HG03280 (cell line): ENCODE measurements at regions not wholly inside any gene's neighbourhood (a gene's known extent, or its start where the extent isn't known, plus 50 kb on each side); places are given as distances from the start of the nearest gene placed in this dataset.

ENCODE experiments used
- ATAC-seq: cut with Tn5 transposase; IDR thresholded peaks from one replicate; pipeline ENCODE4 v1.9.1; 2021; ENCODE audit warnings: mild to moderate bottlenecking, moderate library complexity; ENCODE audit not compliant: unreplicated experiment

DNA sequence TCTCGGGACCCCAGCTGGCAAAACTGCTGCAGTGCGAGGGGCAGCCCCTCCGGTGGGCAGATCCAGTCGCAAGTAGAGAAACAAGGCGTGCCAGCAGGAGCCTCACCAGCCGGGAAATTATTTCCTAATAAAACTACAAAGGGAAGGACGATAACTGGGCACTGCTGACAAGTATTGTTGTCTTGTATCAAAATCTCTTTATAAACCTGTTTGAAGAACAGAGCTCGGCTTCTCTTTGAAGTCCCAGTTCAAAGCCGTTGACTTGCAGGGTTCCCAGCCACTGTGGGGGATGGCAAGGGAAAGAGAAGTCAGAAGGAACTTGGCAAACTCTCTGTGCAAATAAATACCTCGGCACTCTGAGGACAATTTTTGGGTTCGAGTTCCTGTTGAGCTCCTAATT, 504.5 kb downstream of the CD83 start:
- no peak for ATAC-seq

DNA sequence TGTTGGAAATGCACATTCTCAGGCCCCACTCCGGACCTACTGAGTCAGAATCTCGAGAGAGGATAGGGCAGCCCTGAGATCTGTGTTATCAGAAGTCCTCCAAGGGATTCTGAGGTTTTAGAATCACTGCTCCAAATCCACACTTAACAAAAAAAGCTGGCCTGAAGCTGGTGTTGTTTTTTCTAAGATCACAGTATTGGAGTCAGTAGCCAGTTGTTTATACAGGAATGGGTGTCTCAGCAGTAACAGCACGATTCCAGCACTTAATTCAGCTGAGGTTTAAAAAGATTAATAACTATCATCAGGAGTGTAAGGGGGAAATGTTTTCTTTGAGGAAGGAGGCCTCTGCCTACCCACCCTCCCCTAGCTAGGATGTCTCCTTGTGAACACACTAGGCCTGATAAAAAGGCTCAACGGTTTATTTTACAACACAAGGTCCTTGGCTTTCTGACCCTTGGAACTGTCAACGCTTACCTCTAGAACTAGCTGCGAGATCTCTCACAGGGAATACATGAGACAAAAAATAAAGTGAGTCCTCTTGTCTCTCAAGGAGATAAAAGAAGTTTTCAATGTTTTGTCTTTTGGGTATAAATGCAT, 505.4 kb downstream of the CD83 start:
- no peak for ATAC-seq

DNA sequence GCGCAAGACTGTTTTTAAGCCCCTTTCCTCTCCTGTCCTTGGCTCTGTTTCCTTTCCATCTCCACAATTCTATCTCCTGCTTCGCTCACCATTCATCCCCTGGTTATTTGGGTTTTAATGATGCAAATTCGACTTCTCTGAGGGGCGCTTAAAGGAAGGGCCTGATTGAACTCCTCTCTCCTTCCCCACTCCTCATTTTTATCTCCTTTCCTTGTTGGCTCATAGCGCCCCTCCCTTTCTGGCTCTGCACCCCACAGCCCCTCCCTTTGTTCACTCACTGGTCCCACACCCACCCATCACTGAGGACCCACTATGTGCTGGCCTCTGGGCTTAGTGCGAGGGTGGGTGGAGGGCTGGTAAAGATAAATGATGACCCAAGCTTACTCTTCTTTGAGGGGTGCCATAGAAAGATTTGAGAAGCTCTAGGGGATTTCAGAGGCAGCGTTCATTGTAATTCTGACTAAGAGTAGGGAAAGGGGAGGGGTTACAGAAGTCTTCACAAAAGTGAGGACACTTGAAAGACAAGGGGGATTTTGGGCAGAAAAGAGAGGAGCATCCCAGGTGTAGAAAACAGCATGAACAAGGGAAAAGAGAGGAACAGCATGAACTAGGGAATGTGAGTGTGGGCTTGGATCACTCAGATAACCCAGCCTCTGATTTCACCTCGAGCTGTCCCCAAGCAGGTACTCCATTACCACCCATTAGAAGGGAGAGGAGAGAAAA, 507.8 kb downstream of the CD83 start:
- no peak for ATAC-seq

DNA sequence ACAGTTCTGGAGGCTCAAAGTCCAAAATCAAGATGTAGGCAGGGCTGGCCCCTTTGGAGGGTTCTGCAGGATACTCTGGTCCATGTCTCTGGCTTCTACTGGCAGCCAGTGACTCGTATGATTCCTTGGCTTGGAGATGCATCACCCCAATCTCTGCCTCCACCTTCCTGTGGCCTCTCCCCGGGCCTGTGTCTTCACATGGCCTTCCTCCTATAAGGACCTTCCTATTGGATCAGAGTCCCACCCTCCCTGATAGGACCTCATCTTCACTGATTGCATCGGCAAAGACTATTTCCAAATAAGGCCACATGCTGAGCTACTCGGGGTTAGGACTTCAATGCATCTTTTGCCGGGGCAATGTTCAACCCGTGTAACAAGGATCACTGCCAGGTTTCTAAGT, 509.0 kb downstream of the CD83 start:
- ATAC-seq = no peak

DNA sequence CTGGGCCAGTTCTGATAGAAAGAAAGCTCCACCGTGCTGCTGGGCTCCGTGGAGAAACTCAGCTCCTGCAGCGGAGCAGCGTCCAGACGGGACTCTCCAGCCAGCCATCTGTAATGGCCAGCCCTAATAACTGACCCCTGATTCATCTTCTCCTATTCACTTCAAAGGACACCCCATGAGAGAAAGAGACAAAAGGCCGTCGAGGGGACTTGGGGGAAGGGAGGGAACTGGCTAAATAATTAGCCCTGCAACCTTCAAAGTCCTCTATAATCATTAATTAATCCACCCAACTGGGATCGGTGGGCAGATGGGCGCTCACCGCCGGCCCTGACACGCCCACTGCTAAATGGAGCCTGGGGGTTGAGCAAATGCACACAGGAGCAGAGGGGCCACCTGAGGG, 512.4 kb downstream of the CD83 start:
- no peak for ATAC-seq

DNA sequence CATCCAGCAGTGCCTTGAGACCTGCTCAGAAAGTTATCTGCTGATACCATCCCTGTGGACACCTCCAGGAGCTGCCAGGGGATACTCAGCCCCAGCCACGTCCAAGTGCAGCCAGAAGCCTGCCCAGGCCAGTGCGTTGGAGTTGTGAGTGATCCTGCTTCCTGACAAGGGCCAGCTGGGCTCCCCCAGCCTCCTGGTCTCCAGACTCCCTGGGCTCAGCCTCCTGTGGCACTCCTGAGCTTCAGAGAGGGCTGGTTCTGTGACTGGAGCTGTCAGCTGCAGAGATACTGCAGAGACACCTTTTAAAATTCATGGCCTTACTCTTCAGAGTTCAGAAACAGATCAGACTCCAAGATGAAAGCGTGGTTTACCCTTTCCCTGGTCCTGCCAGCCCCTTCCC, 515.9 kb downstream of the CD83 start:
- ATAC-seq = no peak

DNA sequence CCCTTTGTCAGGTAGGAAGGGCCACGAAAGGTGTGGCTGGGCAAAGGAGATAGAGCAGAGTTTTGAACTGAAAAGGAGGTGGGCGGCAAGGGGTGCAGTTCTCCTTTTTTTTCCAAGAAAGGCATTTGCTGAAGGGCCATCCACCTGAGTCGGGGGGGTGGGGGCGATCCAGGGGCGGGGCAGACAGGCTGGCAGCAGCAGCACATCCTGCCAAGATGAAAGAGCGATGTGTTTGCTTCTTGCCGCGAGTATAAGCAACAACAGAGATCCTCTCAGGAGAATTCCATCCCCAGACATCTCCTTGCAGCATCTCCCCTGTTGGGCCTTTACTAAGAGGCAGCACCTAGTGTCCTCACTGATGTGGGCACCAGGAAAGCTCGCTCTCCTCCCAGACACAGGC, 516.5 kb downstream of the CD83 start:
- no peak for ATAC-seq

DNA sequence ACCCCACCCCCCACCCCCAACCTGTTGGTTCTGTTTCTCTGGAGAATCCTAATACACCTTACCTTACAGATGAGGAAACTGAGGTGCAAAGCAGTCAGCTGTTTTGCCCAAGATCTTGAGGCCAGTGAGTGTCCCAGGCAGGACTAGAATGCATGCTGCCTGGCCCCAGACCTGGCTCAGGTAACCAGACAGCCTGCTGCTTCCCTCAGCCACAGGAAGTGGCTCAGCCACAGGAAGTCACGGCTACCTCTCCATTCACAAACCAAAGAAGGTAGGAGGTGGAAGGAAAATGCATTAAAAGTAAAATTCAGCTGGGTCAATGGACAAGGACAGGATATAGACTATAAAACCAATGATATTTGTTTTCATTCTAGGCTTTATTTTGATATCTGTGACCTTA, 517.6 kb downstream of the CD83 start:
- ATAC-seq = no peak

DNA sequence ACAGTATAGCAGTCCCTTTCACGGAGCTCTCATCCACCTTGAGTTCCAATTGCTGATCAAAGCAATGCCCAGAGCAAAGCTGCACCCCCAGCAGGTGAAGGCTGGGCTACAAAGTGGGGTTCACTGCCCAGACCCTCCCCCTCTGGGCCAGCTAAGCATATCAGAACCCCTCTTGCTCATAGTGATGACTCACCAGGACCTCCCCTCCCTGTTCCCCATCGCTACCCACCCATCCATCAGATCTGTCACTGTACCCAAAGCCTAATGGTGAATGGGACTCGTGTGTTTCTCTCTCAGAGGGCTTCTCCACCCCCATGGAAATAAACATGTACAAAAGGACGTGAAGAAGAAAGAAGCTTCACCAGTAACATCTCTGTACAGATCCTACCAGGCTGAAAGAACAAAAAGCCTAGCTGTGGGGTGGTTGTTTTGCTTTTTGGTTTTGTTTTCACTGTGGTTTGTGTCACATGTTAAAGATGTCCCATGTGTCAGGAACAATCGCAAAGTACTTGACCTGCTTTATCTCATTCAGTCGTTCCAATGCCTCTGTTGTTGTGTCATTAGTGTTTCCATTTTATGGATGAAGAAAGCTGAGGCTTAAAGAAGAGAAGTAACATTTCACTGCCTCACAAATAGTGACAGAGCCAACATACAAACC, 518.5 kb downstream of the CD83 start:
- ATAC-seq = peak; percentile 45

DNA sequence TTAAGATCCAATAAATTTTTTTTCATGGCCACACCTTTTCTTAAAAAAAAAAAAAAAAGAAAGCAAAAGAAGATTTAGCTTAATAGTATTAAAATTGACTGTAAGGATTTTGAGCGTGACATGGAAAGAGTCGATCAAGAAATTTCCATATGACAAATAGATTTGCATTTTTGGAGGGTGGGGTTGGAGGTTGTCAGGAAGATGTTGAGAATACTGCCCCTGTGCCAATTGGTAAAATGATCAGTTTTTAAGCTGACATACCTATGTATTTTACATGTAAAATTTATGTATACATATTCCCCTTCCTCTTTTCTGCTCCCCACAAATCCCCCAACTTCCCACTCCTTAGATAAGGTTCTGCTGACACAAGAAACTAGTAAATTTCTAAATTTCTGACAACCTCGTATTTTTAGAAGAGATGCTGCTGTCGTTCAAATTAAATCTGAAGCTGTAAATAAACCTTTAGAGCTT, 520.9 kb downstream of the CD83 start:
- no peak for ATAC-seq

DNA sequence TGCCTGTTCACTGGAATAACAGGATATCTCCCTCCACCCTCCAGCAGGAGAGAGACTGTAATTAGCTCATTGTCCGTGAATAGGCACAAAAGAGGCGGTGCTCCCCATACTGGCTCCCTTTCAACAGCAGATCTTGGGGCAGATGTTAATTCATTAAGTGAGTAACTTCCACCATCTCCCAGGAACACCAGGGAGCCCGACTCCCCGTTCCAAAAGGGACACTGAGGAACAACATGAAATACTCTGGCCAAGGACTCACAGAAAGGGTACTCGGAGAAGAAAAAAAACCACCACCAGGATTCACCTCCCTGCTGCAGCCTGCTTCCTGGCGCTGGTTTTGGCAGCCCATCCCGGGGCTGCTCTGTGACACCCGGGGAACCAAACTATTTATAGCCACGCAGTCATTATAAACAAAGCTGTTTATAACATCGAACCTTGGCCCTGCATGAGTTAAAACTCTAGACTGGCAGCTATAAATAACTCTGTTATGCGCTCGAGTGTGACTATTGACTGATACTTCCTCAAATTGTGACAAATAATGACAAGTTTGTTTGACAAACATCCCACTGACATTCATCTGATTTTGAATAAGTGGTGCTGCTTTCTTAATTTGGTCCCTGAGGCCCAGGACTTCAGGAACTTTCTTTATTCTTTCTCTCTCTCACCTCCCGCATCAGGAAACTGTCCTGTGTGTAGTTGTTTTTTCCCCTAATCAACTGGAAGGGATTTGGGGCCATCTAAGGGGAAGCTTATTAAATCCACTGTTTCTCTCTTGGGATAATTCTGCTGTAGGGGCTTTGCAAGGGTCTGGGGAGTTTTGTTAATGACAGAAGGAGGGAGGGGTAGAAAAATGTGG, 521.6 kb downstream of the CD83 start:
- no peak for ATAC-seq

DNA sequence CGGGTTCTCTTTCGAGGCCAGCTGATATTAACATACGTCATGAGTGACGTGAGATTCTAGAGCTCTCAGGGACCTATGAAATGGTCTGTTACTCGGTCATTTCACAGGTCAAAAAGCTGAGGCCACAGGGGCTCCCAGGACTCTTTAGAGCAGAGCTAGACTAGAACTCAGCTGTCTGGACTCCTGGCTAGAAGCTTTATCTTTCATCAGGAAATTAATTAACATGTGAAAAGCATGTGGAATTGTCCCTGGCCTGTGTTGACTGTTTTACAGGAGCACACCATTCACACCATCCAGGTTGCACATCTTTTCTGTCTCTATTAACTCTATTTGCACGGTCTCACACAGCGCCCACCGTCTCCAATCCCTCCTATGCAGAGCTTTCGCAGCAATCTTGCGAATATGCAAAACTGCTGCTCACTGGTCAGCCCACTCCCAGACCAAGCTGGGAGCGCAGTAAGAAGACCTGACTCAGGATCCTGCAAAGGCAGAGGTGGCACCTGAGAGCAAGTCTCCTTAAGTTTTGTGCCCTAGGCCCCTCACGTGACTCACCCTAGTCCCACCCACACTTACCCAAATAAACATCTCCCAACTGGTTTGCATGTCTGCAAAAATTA, 522.5 kb downstream of the CD83 start:
- no peak for ATAC-seq

DNA sequence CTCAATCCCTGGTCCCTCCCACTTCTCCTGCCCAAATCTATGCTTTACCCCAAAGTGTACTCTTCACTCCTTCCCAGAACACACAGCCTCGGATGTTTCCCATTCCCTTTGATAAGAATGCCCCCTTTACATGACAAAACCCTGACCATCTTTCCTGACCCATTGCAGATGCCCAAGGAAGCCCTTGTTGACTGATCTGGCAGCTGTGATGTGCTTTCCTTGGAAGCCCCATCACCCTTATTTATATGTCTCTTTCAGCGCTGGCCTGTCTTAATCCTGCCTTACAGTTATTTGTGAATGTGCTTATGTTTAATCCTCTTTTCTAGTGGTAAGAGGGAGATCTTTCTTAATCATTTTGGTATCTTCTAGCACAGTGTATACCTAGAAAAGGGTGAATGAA, 523.1 kb downstream of the CD83 start:
- no peak for ATAC-seq

DNA sequence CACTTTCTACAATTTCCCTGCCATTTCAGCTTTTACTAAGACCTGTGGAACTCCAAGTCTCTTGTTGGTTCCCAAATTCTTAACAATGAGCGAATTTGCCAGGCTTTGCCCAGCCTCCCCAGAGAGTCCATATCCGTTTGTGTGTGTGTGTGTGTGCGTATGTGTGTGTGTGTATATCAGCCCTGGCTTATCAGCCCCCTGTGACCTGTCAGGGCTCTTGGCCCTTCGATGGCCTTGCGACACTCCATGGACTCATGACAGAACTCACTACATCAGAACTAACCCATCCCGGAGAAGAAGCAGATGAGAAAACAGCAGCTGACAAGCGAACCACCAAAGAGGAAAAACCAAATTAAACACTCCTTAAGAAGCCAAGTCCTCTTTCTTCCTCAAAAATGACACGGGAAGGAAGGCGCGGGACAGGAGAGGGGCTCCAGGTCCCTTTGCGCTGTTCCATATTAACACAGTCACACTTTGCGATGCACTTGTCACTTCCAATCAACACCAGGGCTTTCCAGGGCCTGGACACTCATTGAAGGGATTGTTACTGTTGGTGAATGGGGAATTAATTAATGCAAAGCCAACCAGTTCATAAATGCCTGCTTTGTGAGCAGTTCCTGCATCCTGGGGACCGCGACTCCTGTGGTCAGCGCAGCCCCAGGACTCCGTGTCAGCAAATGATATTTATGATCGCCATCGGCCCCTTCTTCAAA, 524.0 kb downstream of the CD83 start:
- ATAC-seq = no peak

DNA sequence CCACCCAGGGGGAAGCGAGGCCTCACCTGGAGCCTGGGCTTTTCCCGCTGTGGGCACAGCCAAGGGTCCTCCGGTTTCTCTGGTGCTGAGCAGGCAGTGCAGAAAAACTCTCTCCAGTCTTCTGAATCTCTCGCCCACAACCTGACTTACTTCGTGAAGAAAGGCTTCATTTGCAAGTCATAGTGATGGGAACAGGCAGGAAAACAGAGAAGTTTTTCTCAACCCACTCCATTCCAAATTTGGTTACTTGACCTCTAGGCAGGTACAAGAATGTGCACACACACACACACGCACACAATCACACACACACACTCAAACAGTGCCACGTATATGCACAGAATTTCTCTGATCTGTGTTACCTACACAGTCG, 524.5 kb downstream of the CD83 start:
- ATAC-seq = no peak

DNA sequence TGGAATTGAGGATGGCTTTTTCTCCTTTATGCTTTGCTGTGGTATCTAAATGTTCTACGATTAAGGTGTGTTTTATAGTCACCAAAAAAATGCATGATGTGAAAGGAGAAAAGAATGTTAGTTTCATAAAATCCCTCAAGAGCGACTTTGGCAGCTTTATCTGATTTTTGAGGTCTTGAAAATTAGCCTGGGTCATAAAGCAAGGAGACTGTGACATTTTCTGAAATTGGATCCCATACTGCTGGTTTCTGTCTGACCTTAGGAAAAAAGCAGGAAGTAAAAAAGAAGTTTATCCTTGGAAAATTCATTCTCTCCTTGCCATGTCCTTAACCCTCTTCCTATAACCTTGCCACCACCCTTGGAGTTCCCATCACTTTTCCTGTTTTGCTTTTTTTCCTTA, 525.3 kb downstream of the CD83 start:
- no peak for ATAC-seq

DNA sequence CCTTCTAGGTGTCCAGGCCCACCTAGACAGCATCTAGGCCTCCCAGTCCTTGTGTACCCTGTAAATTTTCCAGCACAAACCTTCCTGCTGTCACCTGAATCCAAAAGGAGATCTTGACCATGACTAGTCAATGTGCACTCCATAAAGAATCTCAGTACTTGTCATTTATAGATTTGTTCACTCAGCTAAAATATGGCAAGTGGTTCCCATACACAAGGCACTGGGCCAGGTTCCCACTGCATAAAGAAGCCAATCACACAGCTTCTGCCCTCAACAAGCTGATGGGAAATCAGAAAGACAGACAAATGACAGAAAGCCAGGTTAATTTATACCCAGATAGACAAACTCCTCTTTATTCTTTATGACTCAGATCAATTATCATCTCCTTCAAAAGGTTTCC, 526.8 kb downstream of the CD83 start:
- ATAC-seq = no peak

DNA sequence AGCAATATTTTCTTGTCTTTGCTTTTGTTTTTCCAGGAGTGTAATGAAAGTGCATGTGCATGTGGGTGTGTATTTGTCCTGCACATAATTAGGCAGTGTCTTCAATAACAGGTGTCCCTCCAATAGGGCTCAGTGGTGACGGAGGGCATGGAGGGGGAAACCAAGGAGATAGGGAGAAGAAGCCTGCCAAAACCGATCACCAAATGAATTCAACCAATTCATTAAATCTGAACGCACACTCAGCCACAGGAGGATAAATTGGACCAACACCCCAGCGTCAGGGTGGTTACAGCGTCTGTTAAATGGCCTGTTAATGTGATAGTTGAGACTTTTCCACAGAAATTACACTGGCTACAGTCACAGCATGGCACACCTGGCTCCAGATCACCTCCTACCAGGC, 527.6 kb downstream of the CD83 start:
- ATAC-seq = no peak

DNA sequence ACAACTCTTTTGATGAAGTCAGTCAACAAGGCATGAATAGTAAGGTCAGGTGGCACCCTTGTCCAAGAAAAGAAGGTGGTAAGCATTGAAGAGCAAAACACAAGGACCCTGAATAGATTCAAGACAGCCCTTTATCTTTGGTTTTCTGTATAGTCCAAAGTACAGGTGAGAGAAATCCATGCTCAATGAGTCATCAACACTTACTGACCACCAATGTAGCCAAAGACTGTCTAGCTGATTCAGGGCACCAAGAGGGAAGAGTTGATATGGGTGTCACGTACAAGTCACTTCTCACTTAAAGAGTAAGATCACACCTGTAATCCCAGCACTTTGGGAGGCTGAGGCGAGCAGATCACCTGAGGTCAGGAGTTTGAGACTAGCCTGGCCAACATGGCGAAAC, 528.3 kb downstream of the CD83 start:
- ATAC-seq = no peak

DNA sequence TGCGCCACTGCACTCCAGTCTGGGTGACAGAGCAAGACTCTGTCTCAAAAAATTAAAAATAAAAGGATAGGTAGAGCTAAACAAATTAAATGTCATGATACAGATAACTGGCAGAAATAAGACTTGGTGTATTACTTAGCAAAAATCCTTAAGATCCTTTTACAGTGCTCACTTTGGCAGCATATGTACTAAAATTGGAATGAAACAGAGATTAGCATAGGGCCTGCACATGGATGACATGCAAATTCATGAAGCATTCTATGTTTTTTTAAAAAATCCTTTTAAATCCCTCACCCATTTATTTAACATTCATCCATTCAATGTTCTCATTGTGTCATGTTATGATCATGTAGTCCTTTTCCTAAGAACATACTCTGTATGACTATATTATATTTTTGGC, 528.8 kb downstream of the CD83 start:
- ATAC-seq = no peak
